ENCODE measurements at regions not wholly inside any gene's neighbourhood (a gene's known extent, or its start where the extent isn't known, plus 50 kb on each side); places are given as distances from the start of the nearest gene placed in this dataset.

DNA sequence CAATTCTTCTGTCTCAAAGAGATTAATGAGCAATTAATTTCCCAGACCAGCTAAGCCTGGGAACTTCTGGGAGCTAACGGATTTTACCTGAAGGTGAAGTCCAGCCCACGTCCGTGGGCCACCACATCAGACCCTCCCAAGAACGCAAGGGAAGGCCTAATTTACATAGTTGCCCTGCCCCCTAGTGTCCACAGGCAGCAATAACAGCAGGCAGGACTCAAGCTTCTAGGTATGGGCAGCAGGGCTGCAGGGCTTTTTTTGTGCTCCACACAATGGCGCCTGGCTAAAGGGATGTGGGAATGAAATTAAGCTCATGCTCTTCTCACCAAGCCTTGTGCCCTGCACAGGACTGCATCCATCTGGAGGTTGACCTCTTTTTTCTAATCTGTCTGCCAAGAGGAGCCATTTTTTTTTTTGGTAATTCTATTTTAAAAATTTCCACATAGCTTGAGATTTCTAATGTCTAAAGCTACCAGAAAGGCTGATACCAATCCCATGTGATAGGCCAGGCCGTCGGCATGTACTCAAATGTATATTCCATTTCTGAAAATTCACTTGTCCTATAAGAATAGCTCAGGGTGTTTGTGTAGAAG, 111.9 kb upstream of the TMEM164 start:
- no peak for TF ChIP-seq ELF4 (IDR thresholded peaks at IDR 0.05)
- TF ChIP-seq LEF1 (IDR thresholded peaks at IDR 0.05; ENCODE audit: borderline replicate concordance): no peak
- no peak for TF ChIP-seq FOXK2 (IDR thresholded peaks at IDR 0.05)
- TF ChIP-seq CTBP1 (IDR thresholded peaks at IDR 0.05; ENCODE audit: borderline replicate concordance): no peak
- no peak for TF ChIP-seq TARDBP (IDR thresholded peaks at IDR 0.05)
- TF ChIP-seq HDGF (IDR thresholded peaks at IDR 0.05; ENCODE audit: borderline replicate concordance): no peak

Measured in HEK293T (cell line).